ENCODE measurements at regions not wholly inside any gene's neighbourhood (a gene's known extent, or its start where the extent isn't known, plus 50 kb on each side); places are given as distances from the start of the nearest gene placed in this dataset.

DNA sequence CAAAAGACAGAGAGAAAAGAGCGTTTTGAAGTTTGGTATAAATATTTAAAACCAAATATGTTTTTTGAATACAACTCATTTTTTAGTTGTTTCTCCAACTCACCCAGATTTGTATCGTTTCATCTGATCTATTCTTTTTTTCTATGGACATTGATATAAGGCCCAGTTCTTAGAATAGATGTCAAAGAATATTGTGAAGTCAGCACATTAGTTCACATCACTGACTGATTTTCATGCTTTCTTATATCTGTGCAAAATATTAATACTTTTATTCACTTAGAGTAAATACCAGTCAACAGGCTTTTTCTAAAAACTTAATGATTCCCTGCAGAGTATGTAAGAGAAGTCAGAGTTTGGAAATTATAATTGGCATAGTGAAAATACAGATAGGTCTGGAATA, 254.4 kb upstream of the PTPRD start (continued):
- no peak for TF ChIP-seq TCF7 (CRISPR knock-in tag; IDR thresholded peaks at IDR 0.05; ENCODE audit: low read depth)
- TF ChIP-seq USF2 (CRISPR knock-in tag; IDR thresholded peaks at IDR 0.05) = no peak
- TF ChIP-seq, protein P1, sequence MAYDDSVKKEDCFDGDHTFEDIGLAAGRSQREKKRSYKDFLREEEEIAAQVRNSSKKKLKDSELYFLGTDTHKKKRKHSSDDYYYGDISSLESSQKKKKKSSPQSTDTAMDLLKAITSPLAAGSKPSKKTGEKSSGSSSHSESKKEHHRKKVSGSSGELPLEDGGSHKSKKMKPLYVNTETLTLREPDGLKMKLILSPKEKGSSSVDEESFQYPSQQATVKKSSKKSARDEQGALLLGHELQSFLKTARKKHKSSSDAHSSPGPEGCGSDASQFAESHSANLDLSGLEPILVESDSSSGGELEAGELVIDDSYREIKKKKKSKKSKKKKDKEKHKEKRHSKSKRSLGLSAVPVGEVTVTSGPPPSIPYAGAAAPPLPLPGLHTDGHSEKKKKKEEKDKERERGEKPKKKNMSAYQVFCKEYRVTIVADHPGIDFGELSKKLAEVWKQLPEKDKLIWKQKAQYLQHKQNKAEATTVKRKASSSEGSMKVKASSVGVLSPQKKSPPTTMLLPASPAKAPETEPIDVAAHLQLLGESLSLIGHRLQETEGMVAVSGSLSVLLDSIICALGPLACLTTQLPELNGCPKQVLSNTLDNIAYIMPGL (CRISPR knock-in tag; IDR thresholded peaks at IDR 0.05) = no peak
- TF ChIP-seq GABPB1 (CRISPR knock-in tag; IDR thresholded peaks at IDR 0.05) = no peak

DNA sequence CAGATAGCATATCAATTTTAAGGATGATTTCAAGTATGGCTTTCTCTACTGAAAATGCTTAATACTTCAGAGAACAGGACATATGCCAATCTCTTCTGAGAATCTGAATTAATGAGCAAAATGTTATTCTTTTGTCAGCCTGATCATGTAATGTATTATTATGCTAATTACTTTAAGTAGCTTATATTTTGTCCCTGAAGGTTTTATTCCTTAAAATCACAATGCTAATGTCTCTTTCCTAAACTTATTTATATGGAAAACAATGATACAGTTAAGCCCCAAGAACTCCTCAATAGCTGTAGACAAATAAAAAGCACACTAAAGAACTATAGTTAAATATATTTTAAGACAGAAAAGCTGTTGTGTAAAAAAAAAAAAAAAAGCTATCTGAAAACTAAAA, 256.9 kb upstream of the PTPRD start:
- Mint-ChIP-seq H3K27ac (no peak overlapping the region), H3K36me3 (peaks cover 23% of the 10 kb centered on the region), H3K9me3 (peaks cover 34% of the 10 kb centered on the region), H3K4me1 (peaks cover 9% of the 10 kb centered on the region), H3K27me3 (ENCODE audit: low read depth) (0 out of 2 replicates have a peak, but pooled peaks cover 3% of the 10 kb centered on the region), H3K4me3 (no peak overlapping the region)
- ATAC-seq (no peak), DNase-seq (ENCODE audit: low spot score) (no peak)
- TF ChIP-seq RORB (CRISPR knock-in tag; IDR thresholded peaks at IDR 0.05) = no peak
- TF ChIP-seq RELA (CRISPR knock-in tag; IDR thresholded peaks at IDR 0.05; ENCODE audit: borderline replicate concordance) = no peak
- TF ChIP-seq, protein P2, sequence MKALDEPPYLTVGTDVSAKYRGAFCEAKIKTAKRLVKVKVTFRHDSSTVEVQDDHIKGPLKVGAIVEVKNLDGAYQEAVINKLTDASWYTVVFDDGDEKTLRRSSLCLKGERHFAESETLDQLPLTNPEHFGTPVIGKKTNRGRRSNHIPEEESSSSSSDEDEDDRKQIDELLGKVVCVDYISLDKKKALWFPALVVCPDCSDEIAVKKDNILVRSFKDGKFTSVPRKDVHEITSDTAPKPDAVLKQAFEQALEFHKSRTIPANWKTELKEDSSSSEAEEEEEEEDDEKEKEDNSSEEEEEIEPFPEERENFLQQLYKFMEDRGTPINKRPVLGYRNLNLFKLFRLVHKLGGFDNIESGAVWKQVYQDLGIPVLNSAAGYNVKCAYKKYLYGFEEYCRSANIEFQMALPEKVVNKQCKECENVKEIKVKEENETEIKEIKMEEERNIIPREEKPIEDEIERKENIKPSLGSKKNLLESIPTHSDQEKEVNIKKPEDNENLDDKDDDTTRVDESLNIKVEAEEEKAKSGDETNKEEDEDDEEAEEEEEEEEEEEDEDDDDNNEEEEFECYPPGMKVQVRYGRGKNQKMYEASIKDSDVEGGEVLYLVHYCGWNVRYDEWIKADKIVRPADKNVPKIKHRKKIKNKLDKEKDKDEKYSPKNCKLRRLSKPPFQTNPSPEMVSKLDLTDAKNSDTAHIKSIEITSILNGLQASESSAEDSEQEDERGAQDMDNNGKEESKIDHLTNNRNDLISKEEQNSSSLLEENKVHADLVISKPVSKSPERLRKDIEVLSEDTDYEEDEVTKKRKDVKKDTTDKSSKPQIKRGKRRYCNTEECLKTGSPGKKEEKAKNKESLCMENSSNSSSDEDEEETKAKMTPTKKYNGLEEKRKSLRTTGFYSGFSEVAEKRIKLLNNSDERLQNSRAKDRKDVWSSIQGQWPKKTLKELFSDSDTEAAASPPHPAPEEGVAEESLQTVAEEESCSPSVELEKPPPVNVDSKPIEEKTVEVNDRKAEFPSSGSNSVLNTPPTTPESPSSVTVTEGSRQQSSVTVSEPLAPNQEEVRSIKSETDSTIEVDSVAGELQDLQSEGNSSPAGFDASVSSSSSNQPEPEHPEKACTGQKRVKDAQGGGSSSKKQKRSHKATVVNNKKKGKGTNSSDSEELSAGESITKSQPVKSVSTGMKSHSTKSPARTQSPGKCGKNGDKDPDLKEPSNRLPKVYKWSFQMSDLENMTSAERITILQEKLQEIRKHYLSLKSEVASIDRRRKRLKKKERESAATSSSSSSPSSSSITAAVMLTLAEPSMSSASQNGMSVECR (CRISPR knock-in tag; IDR thresholded peaks at IDR 0.05; ENCODE audit: borderline replicate concordance) = no peak
- no peak for TF ChIP-seq NFYB (CRISPR knock-in tag; conservative IDR thresholded peaks at IDR 0.05; ENCODE audit: low read depth)
- no peak for TF ChIP-seq HMGA2 (CRISPR knock-in tag; IDR thresholded peaks at IDR 0.05)
- TF ChIP-seq, protein P3, sequence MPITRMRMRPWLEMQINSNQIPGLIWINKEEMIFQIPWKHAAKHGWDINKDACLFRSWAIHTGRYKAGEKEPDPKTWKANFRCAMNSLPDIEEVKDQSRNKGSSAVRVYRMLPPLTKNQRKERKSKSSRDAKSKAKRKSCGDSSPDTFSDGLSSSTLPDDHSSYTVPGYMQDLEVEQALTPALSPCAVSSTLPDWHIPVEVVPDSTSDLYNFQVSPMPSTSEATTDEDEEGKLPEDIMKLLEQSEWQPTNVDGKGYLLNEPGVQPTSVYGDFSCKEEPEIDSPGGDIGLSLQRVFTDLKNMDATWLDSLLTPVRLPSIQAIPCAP (CRISPR knock-in tag; IDR thresholded peaks at IDR 0.05) = no peak
- TF ChIP-seq NFATC4 (CRISPR knock-in tag; IDR thresholded peaks at IDR 0.05) = no peak
- no peak for TF ChIP-seq SP1 (CRISPR knock-in tag; conservative IDR thresholded peaks at IDR 0.05)
- no peak for TF ChIP-seq TEAD4 (CRISPR knock-in tag; IDR thresholded peaks at IDR 0.05)
- TF ChIP-seq ZNF121 (CRISPR knock-in tag; IDR thresholded peaks at IDR 0.05) = no peak
- POLR2A ChIA-PET = no interaction called here
- CTCF ChIA-PET = interaction anchor here (1.3 kb wide), 1 partner anchor 14 kb away, joined by 3 read pairs; no protein-coding TSS in a partner anchor

DNA sequence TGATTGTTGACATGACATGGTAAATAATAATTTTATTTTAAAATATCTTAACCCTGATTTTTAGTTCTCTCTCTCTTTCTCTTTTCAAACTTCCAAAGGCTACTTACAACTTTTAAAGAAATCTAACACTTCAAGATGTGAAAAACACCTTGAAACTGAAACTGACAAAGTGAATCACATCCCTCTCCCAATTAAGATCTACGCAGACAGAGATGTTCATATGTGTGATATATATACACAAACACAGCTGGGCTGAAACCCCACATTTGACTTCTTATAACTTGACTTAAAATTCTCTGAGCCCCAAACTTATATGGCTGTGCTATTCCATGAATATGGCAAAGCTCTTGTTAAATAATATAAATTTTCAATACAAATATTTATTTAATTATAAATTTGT, 261.2 kb upstream of the PTPRD start:
- peaks cover 12% of the 10 kb centered on the region for H3K4me1 Mint-ChIP-seq
- no peak overlapping the region for H3K27ac Mint-ChIP-seq
- peaks cover 30% of the 10 kb centered on the region for H3K9me3 Mint-ChIP-seq
- H3K36me3 Mint-ChIP-seq = peaks cover 23% of the 10 kb centered on the region
- CTCF ChIA-PET = no interaction called here
- H3K27me3 Mint-ChIP-seq (ENCODE audit: low read depth) = 0 out of 2 replicates have a peak, but pooled peaks cover 3% of the 10 kb centered on the region
- DNase-seq (ENCODE audit: low spot score) (no peak), ATAC-seq (no peak)
- no peak overlapping the region for H3K4me3 Mint-ChIP-seq
- no peak for TF ChIP-seq MYBL2 (CRISPR knock-in tag; IDR thresholded peaks at IDR 0.05)
- TF ChIP-seq, protein P4, sequence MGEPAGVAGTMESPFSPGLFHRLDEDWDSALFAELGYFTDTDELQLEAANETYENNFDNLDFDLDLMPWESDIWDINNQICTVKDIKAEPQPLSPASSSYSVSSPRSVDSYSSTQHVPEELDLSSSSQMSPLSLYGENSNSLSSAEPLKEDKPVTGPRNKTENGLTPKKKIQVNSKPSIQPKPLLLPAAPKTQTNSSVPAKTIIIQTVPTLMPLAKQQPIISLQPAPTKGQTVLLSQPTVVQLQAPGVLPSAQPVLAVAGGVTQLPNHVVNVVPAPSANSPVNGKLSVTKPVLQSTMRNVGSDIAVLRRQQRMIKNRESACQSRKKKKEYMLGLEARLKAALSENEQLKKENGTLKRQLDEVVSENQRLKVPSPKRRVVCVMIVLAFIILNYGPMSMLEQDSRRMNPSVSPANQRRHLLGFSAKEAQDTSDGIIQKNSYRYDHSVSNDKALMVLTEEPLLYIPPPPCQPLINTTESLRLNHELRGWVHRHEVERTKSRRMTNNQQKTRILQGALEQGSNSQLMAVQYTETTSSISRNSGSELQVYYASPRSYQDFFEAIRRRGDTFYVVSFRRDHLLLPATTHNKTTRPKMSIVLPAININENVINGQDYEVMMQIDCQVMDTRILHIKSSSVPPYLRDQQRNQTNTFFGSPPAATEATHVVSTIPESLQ (CRISPR knock-in tag; IDR thresholded peaks at IDR 0.05) = no peak
- no peak for TF ChIP-seq ESRRA (CRISPR knock-in tag; IDR thresholded peaks at IDR 0.05; ENCODE audit: borderline replicate concordance)
- POLR2A ChIA-PET = no interaction called here
